ENCODE measurements at regions not wholly inside any gene's neighbourhood (a gene's known extent, or its start where the extent isn't known, plus 50 kb on each side); places are given as distances from the start of the nearest gene placed in this dataset.

DNA sequence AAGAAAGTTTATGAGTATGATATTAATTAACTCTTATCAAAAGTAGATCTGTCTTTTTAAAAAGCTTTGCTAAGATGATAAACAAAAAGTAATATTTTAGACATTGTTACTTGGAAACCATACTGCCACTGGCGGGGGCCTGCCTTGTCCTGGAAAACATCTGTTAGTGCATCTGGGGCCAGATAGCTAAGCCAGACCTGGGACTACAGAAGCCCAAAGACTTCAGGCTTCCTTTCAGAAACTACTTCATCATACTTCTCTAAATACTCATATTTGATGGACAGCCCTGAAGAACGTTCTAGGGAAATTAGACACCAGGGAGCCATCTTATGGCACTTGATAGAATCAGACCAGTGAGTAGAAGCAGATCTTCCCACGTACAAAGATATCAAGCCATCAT is 795.4 kb upstream of the SEMA6D start:
- TF ChIP-seq, protein P1, sequence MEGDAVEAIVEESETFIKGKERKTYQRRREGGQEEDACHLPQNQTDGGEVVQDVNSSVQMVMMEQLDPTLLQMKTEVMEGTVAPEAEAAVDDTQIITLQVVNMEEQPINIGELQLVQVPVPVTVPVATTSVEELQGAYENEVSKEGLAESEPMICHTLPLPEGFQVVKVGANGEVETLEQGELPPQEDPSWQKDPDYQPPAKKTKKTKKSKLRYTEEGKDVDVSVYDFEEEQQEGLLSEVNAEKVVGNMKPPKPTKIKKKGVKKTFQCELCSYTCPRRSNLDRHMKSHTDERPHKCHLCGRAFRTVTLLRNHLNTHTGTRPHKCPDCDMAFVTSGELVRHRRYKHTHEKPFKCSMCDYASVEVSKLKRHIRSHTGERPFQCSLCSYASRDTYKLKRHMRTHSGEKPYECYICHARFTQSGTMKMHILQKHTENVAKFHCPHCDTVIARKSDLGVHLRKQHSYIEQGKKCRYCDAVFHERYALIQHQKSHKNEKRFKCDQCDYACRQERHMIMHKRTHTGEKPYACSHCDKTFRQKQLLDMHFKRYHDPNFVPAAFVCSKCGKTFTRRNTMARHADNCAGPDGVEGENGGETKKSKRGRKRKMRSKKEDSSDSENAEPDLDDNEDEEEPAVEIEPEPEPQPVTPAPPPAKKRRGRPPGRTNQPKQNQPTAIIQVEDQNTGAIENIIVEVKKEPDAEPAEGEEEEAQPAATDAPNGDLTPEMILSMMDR (IDR thresholded peaks at IDR 0.05; ENCODE audit: low read depth, low read length) = no peak
- no peaks in the 10 kb centered on the region for H3K36me3 ChIP-seq
- DNase-seq (ENCODE audit: low read depth in 1 of 2, low spot score in 1 of 2) = no peak

DNA sequence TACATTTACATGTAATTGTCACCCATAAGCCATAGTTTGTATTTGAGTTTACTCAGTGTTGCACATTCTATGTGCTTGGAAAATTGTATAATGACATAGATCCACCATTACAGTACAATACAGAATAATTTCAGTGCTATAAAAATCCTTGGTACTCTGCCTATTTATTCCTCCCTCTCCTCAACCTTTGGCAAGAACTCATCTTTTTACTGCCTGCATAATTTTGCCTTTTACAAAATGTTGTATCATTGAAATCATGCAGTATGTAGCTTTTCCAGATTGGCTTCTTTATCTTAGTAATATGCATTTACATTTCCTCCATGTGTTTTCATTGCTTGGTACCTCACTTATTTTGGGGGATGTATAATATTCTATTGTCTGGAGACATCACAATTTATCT is 786.9 kb upstream of the SEMA6D start:
- TF ChIP-seq, protein P1 (IDR thresholded peaks at IDR 0.05; ENCODE audit: low read depth, low read length) = no peak
- Histone ChIP-seq H3K27me3 (no peaks in the 10 kb centered on the region), H3K36me3 (no peaks in the 10 kb centered on the region), H3K4me3 (no peak overlapping the region), H3K27ac (no peak overlapping the region), H3K9me3 (ENCODE audit: low read depth) (no peaks in the 10 kb centered on the region), H3K4me1 (ENCODE audit: low read depth) (no peaks in the 10 kb centered on the region)
- no peak for DNase-seq (ENCODE audit: low read depth in 1 of 2, low spot score in 1 of 2)

More for the DNA sequence above, 795.4 kb upstream of the SEMA6D start:
- H3K27me3 ChIP-seq = no peaks in the 10 kb centered on the region
- H3K4me1 ChIP-seq (ENCODE audit: low read depth) = no peaks in the 10 kb centered on the region
- H3K4me3 ChIP-seq = no peak overlapping the region
- H3K9me3 ChIP-seq (ENCODE audit: low read depth) = no peaks in the 10 kb centered on the region
- no peak overlapping the region for H3K27ac ChIP-seq

DNA sequence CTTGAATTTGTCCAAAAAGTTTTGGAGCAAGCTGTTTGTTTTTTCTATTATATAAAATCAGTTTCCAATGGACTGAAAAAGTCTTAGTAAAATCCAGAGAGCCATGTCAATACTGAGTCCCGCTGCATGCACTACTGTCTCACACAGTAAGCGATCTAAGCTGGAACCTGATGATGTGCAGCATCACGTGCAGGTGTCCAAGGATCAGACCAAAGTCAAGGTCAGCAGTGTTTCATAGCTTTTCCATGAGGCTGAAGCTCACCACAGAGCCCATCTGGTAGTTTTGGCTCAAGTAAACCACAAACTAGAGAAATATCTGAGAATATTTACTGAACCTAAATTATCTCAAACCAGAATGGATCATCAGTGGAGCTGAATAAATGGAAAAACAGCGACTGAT is 784.0 kb upstream of the SEMA6D start:
- Histone ChIP-seq H3K9me3 (ENCODE audit: low read depth) (no peaks in the 10 kb centered on the region), H3K27ac (no peak overlapping the region), H3K27me3 (no peaks in the 10 kb centered on the region), H3K36me3 (no peaks in the 10 kb centered on the region), H3K4me1 (ENCODE audit: low read depth) (no peaks in the 10 kb centered on the region), H3K4me3 (no peak overlapping the region)
- TF ChIP-seq, protein P1 (IDR thresholded peaks at IDR 0.05; ENCODE audit: low read depth, low read length) = no peak
- no peak for DNase-seq (ENCODE audit: low read depth in 1 of 2, low spot score in 1 of 2)

DNA sequence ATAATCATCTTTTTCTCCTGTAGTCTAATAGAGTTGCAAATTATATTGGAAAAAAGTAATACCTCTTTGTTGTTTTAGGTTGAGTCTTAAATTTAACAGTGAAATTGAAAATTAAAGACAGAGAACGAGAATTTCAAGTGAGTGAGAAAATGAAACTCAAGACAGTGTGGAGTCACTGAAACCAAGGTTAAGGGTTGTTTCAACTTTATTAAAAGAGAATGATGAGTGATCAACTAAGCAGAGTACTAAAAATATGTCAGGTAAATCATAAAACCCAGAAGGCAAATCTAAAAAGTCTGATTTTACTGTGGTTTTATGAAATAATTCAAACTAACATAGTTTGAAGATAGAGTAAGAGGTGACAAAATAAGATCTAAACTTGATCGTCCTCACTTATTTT is 782.5 kb upstream of the SEMA6D start:
- Histone ChIP-seq H3K36me3 (no peaks in the 10 kb centered on the region), H3K9me3 (ENCODE audit: low read depth) (no peaks in the 10 kb centered on the region), H3K27ac (no peak overlapping the region), H3K4me3 (no peak overlapping the region), H3K27me3 (no peaks in the 10 kb centered on the region), H3K4me1 (ENCODE audit: low read depth) (no peaks in the 10 kb centered on the region)
- TF ChIP-seq, protein P1 (IDR thresholded peaks at IDR 0.05; ENCODE audit: low read depth, low read length) = no peak
- no peak for DNase-seq (ENCODE audit: low read depth in 1 of 2, low spot score in 1 of 2)

DNA sequence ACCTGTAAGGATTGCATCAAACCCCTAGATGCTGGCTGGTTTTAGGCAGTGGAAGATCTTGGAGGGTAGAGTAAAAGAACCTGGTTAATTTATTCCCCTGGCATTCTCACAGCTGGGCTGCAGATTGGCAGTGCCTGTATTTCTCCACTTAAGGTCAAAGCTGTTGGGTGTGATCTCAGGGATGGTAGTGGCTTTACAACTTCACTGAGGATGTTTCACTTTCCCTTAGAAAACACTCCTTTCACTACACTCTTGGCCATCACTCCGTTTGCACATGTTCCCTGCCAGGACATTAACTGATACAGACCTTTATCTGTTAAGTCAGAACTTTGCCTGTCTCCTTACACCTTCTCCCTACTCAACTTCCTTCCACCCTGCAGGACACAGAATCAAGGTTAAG is 779.1 kb upstream of the SEMA6D start:
- Histone ChIP-seq H3K4me3 (no peak overlapping the region), H3K27me3 (no peaks in the 10 kb centered on the region), H3K27ac (no peak overlapping the region), H3K4me1 (ENCODE audit: low read depth) (no peaks in the 10 kb centered on the region), H3K9me3 (ENCODE audit: low read depth) (no peaks in the 10 kb centered on the region), H3K36me3 (no peaks in the 10 kb centered on the region)
- DNase-seq (ENCODE audit: low read depth in 1 of 2, low spot score in 1 of 2) = no peak
- TF ChIP-seq, protein P1 (IDR thresholded peaks at IDR 0.05; ENCODE audit: low read depth, low read length) = no peak

DNA sequence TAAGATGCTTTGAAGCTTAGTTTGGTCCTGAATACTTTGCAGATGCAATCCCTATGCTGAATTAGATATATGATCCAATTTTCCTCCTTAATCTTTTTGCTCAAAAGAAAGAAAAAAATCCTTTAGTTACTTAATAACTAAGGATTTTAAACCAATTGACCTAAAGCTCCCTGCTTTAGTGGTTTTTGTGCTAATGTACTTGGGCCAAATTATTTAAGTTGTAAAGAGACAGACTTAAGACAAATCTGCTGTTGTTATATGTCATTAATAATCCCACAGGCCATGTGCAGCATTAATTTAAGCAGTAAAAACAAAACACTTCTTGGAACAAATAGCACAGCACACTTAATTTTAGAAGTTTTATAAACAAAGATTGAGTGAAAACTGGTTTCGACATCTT is 776.1 kb upstream of the SEMA6D start:
- Histone ChIP-seq H3K36me3 (no peaks in the 10 kb centered on the region), H3K9me3 (ENCODE audit: low read depth) (no peaks in the 10 kb centered on the region), H3K4me3 (no peak overlapping the region), H3K27ac (no peak overlapping the region), H3K4me1 (ENCODE audit: low read depth) (no peaks in the 10 kb centered on the region), H3K27me3 (no peaks in the 10 kb centered on the region)
- no peak for DNase-seq (ENCODE audit: low read depth in 1 of 2, low spot score in 1 of 2)
- TF ChIP-seq, protein P1 (IDR thresholded peaks at IDR 0.05; ENCODE audit: low read depth, low read length) = no peak
